GM04503 (cell line): ENCODE measurements at regions not wholly inside any gene's neighbourhood (a gene's known extent, or its start where the extent isn't known, plus 50 kb on each side); places are given as distances from the start of the nearest gene placed in this dataset.

Experiments
- DNase-seq: peaks from one replicate; pipeline ENCODE4 v3.0.0-alpha.2; 2012; ENCODE audit warnings: low read depth

DNA sequence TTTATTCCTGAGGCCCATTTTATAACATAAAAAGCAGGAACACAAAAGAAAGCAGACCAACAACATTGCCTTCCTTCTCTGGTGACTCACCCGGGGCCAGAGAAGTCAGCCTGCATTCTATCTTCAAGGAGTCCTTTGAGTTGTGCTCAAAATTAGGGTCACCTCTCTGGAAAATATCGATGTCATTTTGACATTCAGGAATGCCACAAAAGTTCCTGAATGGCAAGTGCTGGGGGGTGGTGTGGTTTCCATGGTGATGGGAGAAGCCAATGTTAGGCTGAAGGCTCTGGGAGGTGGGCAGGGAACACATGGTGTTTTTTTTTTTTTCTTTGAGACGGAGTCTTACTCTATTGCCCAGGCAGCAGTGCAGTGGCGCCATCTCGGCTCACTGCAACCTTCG, 159.6 kb downstream of the HAPSTR1 start:
- DNase-seq = no peak

DNA sequence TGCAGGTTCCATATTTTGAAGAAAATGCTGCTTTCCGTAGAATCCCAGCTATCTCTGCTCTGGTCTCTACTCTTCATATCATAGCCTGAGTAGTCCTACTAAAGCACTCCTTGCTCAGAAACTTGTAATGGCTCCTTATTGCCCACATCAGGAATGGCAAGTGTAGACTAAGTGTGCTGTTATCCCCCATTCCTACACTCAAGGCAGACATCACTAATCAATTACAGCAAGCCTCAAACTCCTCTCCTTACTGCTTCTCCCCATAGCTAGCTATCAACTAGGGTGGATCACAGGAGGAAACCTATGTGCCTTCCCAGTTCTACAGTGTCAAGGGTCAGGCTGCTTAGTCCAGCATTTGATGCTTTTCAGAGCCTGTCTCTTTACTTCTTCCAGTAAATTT, 163.4 kb downstream of the HAPSTR1 start:
- DNase-seq = no peak

- no peak for DNase-seq
Measured at GRCh38 chr16:9256196-9256595, 164.8 kb downstream of the HAPSTR1 start.

DNA sequence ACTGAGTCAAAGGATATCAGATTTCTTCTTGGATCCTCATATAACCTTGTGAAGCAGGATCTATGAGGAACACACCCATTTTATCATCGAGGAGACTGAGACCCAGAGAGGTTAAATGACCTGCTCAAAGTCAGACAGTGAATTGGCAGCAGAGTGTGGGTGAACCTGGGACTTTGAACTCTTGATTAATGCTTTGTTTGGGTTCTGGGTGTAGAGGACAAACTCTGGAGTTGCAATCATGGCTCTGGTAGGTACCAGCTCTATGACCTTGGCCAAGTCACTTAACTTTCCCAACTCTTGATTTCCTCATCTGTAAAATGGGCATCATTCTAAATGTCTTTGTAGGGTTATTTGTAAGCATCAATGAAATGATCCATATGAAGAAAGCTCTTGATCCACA, 166.4 kb downstream of the HAPSTR1 start:
- no peak for DNase-seq

- DNase-seq = no peak
Measured at GRCh38 chr16:9258423-9259051, 167.1 kb downstream of the HAPSTR1 start.

DNA sequence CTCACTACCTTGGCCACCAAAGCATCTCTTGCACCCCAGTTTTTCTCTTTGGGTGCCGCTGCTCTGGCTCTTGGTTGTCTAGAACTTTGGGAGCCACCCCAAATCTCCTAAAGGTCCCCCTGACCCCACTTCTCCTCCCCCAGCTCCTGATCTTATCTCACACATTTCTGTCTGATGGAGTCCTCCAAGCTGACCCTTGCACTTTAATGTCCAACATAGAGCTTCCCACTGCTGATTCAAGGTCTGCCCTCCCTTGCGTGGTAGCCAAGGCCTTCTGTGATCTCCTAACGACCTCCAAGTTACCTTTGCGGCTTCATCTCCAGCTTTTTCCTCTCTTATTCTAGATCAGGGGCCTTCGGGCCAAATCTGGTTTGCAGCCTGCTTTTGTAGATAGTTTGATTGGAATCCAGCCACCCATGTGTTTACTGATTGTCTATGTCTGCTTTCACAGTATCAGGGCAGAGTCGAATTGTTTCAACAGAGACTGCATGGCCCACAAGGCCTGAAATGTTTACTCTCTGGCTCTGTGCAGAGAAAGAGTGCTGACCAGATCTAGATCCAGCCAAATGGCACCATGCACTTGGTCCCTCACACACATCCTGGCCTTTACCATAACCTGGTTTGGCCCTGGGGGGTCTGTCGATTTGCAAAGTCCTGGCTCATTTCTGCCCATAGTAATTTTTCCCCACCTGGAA, 168.6 kb downstream of the HAPSTR1 start:
- DNase-seq = no peak

DNA sequence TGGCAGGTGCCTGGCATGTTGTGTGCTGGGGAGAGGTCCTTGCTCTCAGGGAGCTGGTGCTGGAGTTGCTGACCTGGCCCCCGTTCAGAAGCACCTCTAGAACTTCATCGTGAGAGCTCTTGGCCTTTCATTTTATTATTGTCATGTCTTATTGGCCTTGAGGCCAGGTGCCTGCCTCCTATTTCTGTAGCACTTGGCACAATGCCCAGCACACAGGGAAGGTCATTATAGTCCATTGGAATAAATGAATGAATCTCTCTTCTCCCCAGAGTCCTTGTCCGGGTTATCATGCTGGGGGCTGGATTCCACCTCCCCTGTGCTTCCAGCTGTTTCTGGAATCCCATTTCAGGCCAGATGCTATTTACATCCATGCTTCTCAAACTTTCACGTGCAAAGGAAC, 169.2 kb downstream of the HAPSTR1 start:
- no peak for DNase-seq

- no peak for DNase-seq
Measured at GRCh38 chr16:9261376-9261775, 169.9 kb downstream of the HAPSTR1 start.

GRCh38 chr16:9262941-9263715, 171.7 kb downstream of the HAPSTR1 start:
- no peak for DNase-seq

- DNase-seq = no peak
Measured at GRCh38 chr16:9264067-9264466, 172.6 kb downstream of the HAPSTR1 start.

GRCh38 chr16:9268446-9268845, 177.0 kb downstream of the HAPSTR1 start:
- DNase-seq = no peak

- DNase-seq = no peak
Measured at GRCh38 chr16:9270424-9270823, 179.0 kb downstream of the HAPSTR1 start.

GRCh38 chr16:9270941-9271340, 179.5 kb downstream of the HAPSTR1 start:
- DNase-seq = no peak

- DNase-seq = no peak
Measured at GRCh38 chr16:9271841-9272240, 180.4 kb downstream of the HAPSTR1 start.

DNA sequence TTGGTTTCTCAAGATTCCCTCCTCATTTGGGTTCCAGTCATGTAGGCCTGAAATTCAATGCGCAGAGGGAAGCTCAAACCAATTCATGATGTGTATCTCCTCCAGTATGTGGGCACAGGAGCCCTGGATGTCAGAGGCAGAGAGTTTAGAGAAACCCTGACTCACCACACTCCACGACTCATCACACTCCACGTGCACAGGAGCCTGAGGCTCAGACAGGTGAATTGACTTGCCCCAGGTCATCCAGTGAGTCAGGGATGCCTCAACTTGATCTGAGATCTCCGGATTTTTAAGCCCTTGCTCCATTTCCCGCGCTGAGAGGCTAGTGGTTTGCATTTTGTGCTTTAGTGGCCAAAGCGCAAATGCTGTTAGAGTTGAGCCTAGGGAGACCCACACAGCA, 183.9 kb downstream of the HAPSTR1 start:
- DNase-seq = no peak

GRCh38 chr16:9275816-9276354, 184.4 kb downstream of the HAPSTR1 start:
- DNase-seq = no peak

DNA sequence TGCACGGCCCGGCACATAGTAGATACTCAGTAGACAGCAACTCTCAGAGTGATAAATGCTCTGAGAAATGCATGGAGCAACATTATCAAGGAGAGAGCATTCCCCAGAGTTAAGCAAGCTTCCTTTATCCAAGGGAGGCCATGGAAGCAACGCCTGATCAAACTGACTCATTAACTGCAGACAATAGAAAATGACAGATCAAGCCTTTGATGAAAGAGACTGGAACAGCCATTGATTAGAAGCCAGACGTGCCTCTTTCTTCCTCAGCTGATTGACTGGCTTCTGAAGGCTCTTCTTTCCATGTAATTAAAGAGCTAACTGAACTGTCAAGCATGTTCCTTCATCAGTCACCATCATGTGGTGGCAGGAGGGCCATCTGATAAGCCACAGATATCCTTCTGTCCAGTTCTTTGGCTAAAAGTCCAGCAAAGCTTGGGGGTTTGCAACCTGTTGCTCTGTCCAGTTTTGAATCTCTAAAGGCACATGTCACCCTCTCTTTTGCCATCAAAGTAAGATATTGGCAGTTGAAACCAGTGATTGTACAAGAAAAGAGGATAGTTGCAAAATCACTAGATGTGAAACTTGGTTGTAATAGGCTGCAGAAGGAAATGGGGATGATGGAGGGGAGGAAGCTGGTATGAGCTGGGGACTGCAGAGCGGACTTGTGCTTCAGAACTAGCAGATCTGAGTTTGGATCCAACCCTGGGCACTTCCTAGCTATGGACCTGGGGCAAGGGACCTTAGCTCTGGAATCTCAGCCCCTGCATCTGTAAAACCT, 188.0 kb downstream of the HAPSTR1 start:
- DNase-seq = no peak

DNA sequence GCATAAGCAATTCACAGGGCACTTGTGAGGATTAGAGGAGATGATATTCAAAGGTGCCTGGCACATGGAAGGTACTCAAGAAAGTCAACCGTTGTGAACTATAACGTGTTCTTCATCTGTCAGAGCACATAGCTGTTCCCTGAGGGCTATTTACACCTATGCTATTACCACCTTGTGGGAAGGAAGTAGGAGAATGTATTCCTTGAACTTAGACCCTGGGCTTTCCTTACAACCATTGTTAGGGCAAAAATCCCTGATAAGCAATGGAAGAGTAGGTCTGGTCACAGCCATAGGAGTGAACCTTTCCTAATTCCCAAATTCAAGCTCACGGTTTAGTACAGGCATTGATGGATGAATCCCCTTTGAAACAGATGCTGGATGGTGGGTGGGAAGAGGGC, 188.6 kb downstream of the HAPSTR1 start:
- no peak for DNase-seq

- no peak for DNase-seq
Measured at GRCh38 chr16:9286930-9287329, 195.5 kb downstream of the HAPSTR1 start.

DNA sequence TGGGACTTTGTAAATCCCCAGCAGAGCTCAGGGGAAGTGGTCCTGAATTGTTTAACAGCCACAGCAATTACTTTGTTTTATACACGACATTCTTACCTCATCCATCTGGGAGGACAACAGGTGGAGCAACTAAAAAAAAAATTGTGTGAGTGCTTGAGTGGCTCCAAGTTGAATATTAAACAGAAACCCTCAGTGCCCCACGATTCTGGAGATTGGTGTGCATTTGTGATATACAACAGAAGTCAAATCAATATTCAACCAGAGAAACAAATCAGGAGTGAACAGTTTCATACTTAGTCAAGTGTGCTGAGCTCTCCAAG, 204.8 kb downstream of the HAPSTR1 start:
- no peak for DNase-seq

DNA sequence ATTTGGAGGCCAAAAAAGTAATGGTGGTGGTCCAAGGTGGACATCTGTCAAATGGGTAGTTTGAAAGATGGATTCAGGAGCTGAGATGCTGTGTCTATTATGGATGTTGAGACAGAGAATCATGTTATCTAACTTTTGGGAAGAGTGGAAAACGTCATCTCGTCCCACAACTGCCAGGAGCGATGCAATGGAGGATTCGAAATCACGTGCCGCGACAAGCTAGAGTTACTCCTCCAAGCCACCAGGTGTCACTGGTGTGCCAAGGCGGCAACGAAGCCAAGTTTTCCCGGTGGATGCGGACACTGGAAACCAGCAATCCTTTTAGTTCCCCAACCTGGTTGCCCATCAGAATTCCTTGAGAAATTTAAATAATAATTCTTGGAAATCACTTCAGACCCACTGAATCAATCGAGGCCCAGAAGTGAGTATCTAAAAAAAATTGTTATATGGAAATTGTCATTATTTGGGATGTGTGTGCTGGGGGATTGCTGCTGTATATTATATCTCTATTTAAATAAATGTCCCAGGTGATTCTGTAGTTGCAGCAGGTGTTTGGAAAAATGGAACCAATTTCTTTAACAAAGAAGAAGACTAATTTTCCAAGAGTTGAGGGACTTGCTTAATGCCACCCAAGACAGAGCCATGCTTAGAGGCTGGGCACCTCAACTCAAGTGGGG, 206.1 kb downstream of the HAPSTR1 start:
- DNase-seq = no peak

- no peak for DNase-seq
Measured at GRCh38 chr16:9300252-9300651, 208.8 kb downstream of the HAPSTR1 start.
